ENCODE measurements at regions not wholly inside any gene's neighbourhood (a gene's known extent, or its start where the extent isn't known, plus 50 kb on each side); places are given as distances from the start of the nearest gene placed in this dataset.

- no peak for TF ChIP-seq CTCF (IDR thresholded peaks at IDR 0.05)
- TF ChIP-seq POLR2A (IDR thresholded peaks at IDR 0.05) = no peak
Observed at GRCh38 chr1:5428351-5428750, 563.9 kb downstream of the NPHP4 start.
